IPS DF 4.7 (cell line): ENCODE measurements at regions not wholly inside any gene's neighbourhood (a gene's known extent, or its start where the extent isn't known, plus 50 kb on each side); places are given as distances from the start of the nearest gene placed in this dataset.

ENCODE experiments used
- DNase-seq: peaks from one replicate; pipeline ENCODE4 v3.0.0-alpha.2; 2013; ENCODE audit warnings: low spot score; ENCODE audit errors: extremely low read depth

GRCh38 chr1:167145965-167146364 is 52.1 kb downstream of the STYXL2 start:
- no peak for DNase-seq

GRCh38 chr1:167146903-167147539 is 53.1 kb downstream of the STYXL2 start:
- DNase-seq = no peak

- no peak for DNase-seq
Measured at GRCh38 chr1:167148421-167148820, 54.5 kb downstream of the STYXL2 start.

GRCh38 chr1:167149793-167150491 is 56.1 kb downstream of the STYXL2 start:
- DNase-seq = no peak

- DNase-seq = no peak
Measured at GRCh38 chr1:167150492-167150833, 56.6 kb downstream of the STYXL2 start.

- no peak for DNase-seq
Measured at GRCh38 chr1:167152192-167152876, 58.5 kb downstream of the STYXL2 start.

- no peak for DNase-seq
Measured at GRCh38 chr1:167156466-167156865, 62.6 kb downstream of the STYXL2 start.

GRCh38 chr1:167157114-167157513 is 63.2 kb downstream of the STYXL2 start:
- no peak for DNase-seq

GRCh38 chr1:167158111-167158812 is 62.4 kb upstream of the POU2F1 start:
- no peak for DNase-seq

- DNase-seq = no peak
Measured at GRCh38 chr1:167158813-167159275, 61.8 kb upstream of the POU2F1 start.

GRCh38 chr1:167159782-167160181 is 60.9 kb upstream of the POU2F1 start:
- DNase-seq = no peak

GRCh38 chr1:167161242-167161641 is 59.4 kb upstream of the POU2F1 start:
- no peak for DNase-seq

GRCh38 chr1:167161762-167162161 is 58.9 kb upstream of the POU2F1 start:
- DNase-seq = no peak

- DNase-seq = no peak
Measured at GRCh38 chr1:167165219-167165618, 55.5 kb upstream of the POU2F1 start.

- peak; percentile 78 for DNase-seq
Measured at GRCh38 chr1:167165948-167166689, 54.6 kb upstream of the POU2F1 start.

- DNase-seq = no peak
Measured at GRCh38 chr1:167166690-167167075, 54.0 kb upstream of the POU2F1 start.

- DNase-seq = no peak
Measured at GRCh38 chr1:167168424-167168823, 52.3 kb upstream of the POU2F1 start.

GRCh38 chr1:167169642-167170041 is 51.0 kb upstream of the POU2F1 start:
- DNase-seq = no peak
